T-cell (primary cell): ENCODE measurements at regions not wholly inside any gene's neighbourhood (a gene's known extent, or its start where the extent isn't known, plus 50 kb on each side); places are given as distances from the start of the nearest gene placed in this dataset.

Experiments
- ATAC-seq, 4 experiments: fragments of 200-7000 bp in 3 of 4; fragments of 150-1000 bp in 1 of 4; cut with Tn5 transposase; replicated peaks in 1 of 4; 1 replicate in 3 of 4; 2 replicates in 1 of 4; pipeline ENCODE4 v1.10.0; 2021; ENCODE audit warnings: moderate library complexity in 3 of 4, mild to moderate bottlenecking in 2 of 4, moderate number of reproducible peaks in 1 of 4
- CTCF ChIA-PET, 2 donors: fragments of 300-600 bp; sonication (Branson Sonifier 250); formaldehyde crosslinking; loops; one replicate each; lab custom pipeline; 2022; ENCODE audit warnings: antibody characterized with exemption in 2 of 2; lab: Charles Lee
- POLR2A ChIA-PET, 2 donors: fragments of 300-600 bp; sonication (Branson Sonifier 250); formaldehyde crosslinking; loops; one replicate each; lab custom pipeline; 2022; ENCODE audit warnings: antibody characterized with exemption in 2 of 2; lab: Charles Lee
- DNase-seq, 35 experiments: peaks; one replicate each; pipeline versions ENCODE4 v3.0.0 to v3.0.0-alpha.2; 2013 to 2023
- H3K27ac ChIP-seq: one replicate; pipeline ENCODE4 v1.5.1; 2013; ENCODE audit warnings: low read length
- H3K27me3 ChIP-seq, 2 experiments: replicated peaks in 1 of 2; 1 replicate in 1 of 2; 2 replicates in 1 of 2; pipeline versions ENCODE4 v1.6.1 to v1.7.0; 2013; ENCODE audit warnings: low read length in 1 of 2, mixed read lengths in 1 of 2; ENCODE audit not compliant: control insufficient read depth in 2 of 2, insufficient read depth in 2 of 2; ENCODE audit errors: extremely low read depth in 1 of 2
- H3K36me3 ChIP-seq, 2 donors: 1 replicate in 1 of 2; 2 replicates in 1 of 2; pipeline versions ENCODE4 v1.6.1 to v1.7.0; 2013; ENCODE audit warnings: low read length in 1 of 2; ENCODE audit not compliant: control insufficient read depth in 2 of 2, insufficient read depth in 1 of 2; ENCODE audit errors: extremely low read depth in 1 of 2
- H3K4me1 ChIP-seq, 2 experiments: 1 replicate in 1 of 2; 2 replicates in 1 of 2; pipeline versions ENCODE4 v1.6.1 to v1.7.0; 2013; ENCODE audit warnings: low read length in 2 of 2, mixed read lengths in 1 of 2; ENCODE audit not compliant: insufficient read depth in 2 of 2, control insufficient read depth in 1 of 2; ENCODE audit errors: extremely low read depth in 1 of 2
- H3K4me3 ChIP-seq, 2 donors: 1 replicate in 1 of 2; 2 replicates in 1 of 2; pipeline versions ENCODE4 v1.5.1 to v1.7.0; 2013; ENCODE audit warnings: mild to moderate bottlenecking in 2 of 2, low read length in 1 of 2, moderate library complexity in 1 of 2; ENCODE audit not compliant: control insufficient read depth in 1 of 2; ENCODE audit errors: extremely low read depth in 1 of 2
- H3K9me3 ChIP-seq: 2 replicates; pipeline ENCODE4 v1.7.0; 2013
- H3K27ac Mint-ChIP-seq, 2 donors: one replicate each; pipeline ENCODE4 v1.8.0; 2020 to 2021; ENCODE audit warnings: mild to moderate bottlenecking in 2 of 2, mixed read lengths in 2 of 2
- H3K27me3 Mint-ChIP-seq, 2 donors: one replicate each; pipeline ENCODE4 v1.8.0; 2021 to 2022; ENCODE audit warnings: mixed read lengths in 2 of 2
- H3K36me3 Mint-ChIP-seq: one replicate; pipeline ENCODE4 v1.8.0; 2021; ENCODE audit warnings: mixed read lengths
- H3K4me1 Mint-ChIP-seq, 3 donors: one replicate each; pipeline ENCODE4 v1.8.0; 2020 to 2022; ENCODE audit warnings: mixed read lengths in 3 of 3, mild to moderate bottlenecking in 1 of 3
- H3K4me3 Mint-ChIP-seq, 3 donors: one replicate each; pipeline ENCODE4 v1.8.0; 2020 to 2022; ENCODE audit warnings: mild to moderate bottlenecking in 3 of 3, mixed read lengths in 3 of 3, moderate library complexity in 3 of 3
- H3K9me3 Mint-ChIP-seq, 3 donors: one replicate each; pipeline ENCODE4 v1.8.0; 2020 to 2022; ENCODE audit warnings: mixed read lengths in 3 of 3
- WGBS: methylation state at CpG from one replicate; pipeline ENCODE4 v1.1.5; 2013; ENCODE audit warnings: missing lambda C conversion rate; ENCODE audit not compliant: insufficient coverage; 5-methylcytosine and 5-hydroxymethylcytosine counted together

GRCh38 chr3:176428552-176428951 lies 768.7 kb downstream of the TBL1XR1 start:
- Histone ChIP-seq H3K27ac (no peak overlapping the region), H3K36me3 (no peaks in the 10 kb centered on the region), H3K9me3 (no peaks in the 10 kb centered on the region), H3K4me3 (no peak overlapping the region), H3K27me3 (no peaks in the 10 kb centered on the region), H3K4me1 (no peaks in the 10 kb centered on the region)
- ChIA-PET CTCF (no interaction called here), POLR2A (no interaction called here)
- Mint-ChIP-seq H3K9me3 (peaks cover 0 to 4% (median 0%) of the 10 kb centered on the region in 3 donors), H3K4me3 (no peak overlapping the region), H3K4me1 (no peaks in the 10 kb centered on the region), H3K36me3 (no peaks in the 10 kb centered on the region), H3K27me3 (no peaks in the 10 kb centered on the region), H3K27ac (no peak overlapping the region)
- no peak for ATAC-seq
- no CpG with 5 or more reads among the region's 4 CpGs for WGBS
- DNase-seq: no peak

GRCh38 chr3:176426371-176426770 lies 770.9 kb downstream of the TBL1XR1 start:
- no peaks in the 10 kb centered on the region for H3K9me3 Mint-ChIP-seq

GRCh38 chr3:176416870-176417269 lies 780.4 kb downstream of the TBL1XR1 start:
- CTCF ChIA-PET: interaction anchor here in 1 of 2 donors (0.6 kb wide), 1 partner anchor 43 kb away, joined by 9 read pairs; no protein-coding TSS in a partner anchor
- H3K27me3 ChIP-seq: no peaks in the 10 kb centered on the region
- WGBS: 70% methylated on average over 3 of the region's 3 CpGs
- H3K4me1 ChIP-seq: no peaks in the 10 kb centered on the region
- Mint-ChIP-seq H3K4me3 (no peak overlapping the region), H3K27me3 (no peaks in the 10 kb centered on the region), H3K36me3 (no peaks in the 10 kb centered on the region), H3K4me1 (no peaks in the 10 kb centered on the region), H3K27ac (no peak overlapping the region), H3K9me3 (peaks cover 0 to 3% (median 0%) of the 10 kb centered on the region in 3 donors)
- H3K4me3 ChIP-seq: no peak overlapping the region
- ATAC-seq: no peak
- H3K36me3 ChIP-seq: no peaks in the 10 kb centered on the region
- POLR2A ChIA-PET: no interaction called here
- no peak for DNase-seq
- no peaks in the 10 kb centered on the region for H3K9me3 ChIP-seq
- H3K27ac ChIP-seq: no peak overlapping the region

More at GRCh38 chr3:176426371-176426770, 770.9 kb downstream of the TBL1XR1 start:
- H3K4me1 ChIP-seq: no peaks in the 10 kb centered on the region
- no peaks in the 10 kb centered on the region for H3K9me3 ChIP-seq
- DNase-seq: no peak
- no peaks in the 10 kb centered on the region for H3K27me3 ChIP-seq
- no peaks in the 10 kb centered on the region for H3K36me3 ChIP-seq
- Mint-ChIP-seq H3K36me3 (no peaks in the 10 kb centered on the region), H3K4me1 (no peaks in the 10 kb centered on the region), H3K4me3 (no peak overlapping the region), H3K27me3 (no peaks in the 10 kb centered on the region), H3K27ac (no peak overlapping the region)
- ChIA-PET POLR2A (no interaction called here), CTCF (no interaction called here)
- no peak overlapping the region for H3K4me3 ChIP-seq
- no peak overlapping the region for H3K27ac ChIP-seq
- no peak for ATAC-seq

- no peaks in the 10 kb centered on the region for H3K36me3 ChIP-seq
- H3K27ac Mint-ChIP-seq: no peak overlapping the region
- H3K27me3 Mint-ChIP-seq: no peaks in the 10 kb centered on the region
- H3K9me3 Mint-ChIP-seq: peaks cover 0 to 3% (median 0%) of the 10 kb centered on the region in 3 donors
- H3K27me3 ChIP-seq: no peaks in the 10 kb centered on the region
- no peaks in the 10 kb centered on the region for H3K4me1 Mint-ChIP-seq
- ChIA-PET POLR2A (no interaction called here), CTCF (no interaction called here)
- ATAC-seq: no peak
- no peaks in the 10 kb centered on the region for H3K36me3 Mint-ChIP-seq
- H3K4me1 ChIP-seq: no peaks in the 10 kb centered on the region
- H3K27ac ChIP-seq: no peak overlapping the region
- no peaks in the 10 kb centered on the region for H3K9me3 ChIP-seq
- no peak overlapping the region for H3K4me3 ChIP-seq
- no CpG with 5 or more reads among the region's 4 CpGs for WGBS
- DNase-seq: no peak
- H3K4me3 Mint-ChIP-seq: no peak overlapping the region
These were observed 781.5 kb downstream of the TBL1XR1 start for GRCh38 chr3:176415661-176416295.

- Mint-ChIP-seq H3K4me3 (no peak overlapping the region), H3K27me3 (no peaks in the 10 kb centered on the region), H3K4me1 (no peaks in the 10 kb centered on the region), H3K9me3 (peaks cover 0 to 3% (median 0%) of the 10 kb centered on the region in 3 donors), H3K36me3 (no peaks in the 10 kb centered on the region), H3K27ac (no peak overlapping the region)
- Histone ChIP-seq H3K4me1 (no peaks in the 10 kb centered on the region), H3K9me3 (no peaks in the 10 kb centered on the region), H3K36me3 (no peaks in the 10 kb centered on the region), H3K4me3 (no peak overlapping the region), H3K27ac (no peak overlapping the region), H3K27me3 (no peaks in the 10 kb centered on the region)
- DNase-seq (no peak), ATAC-seq (no peak)
- ChIA-PET CTCF (no interaction called here), POLR2A (no interaction called here)
- WGBS: 90% methylated on average over 1 of the region's 3 CpGs
These were observed 784.5 kb downstream of the TBL1XR1 start for GRCh38 chr3:176412771-176413170.

- no peak for DNase-seq
- H3K4me3 Mint-ChIP-seq: no peak overlapping the region
- no CpG with 5 or more reads among the region's 1 CpG for WGBS
- no peaks in the 10 kb centered on the region for H3K4me1 Mint-ChIP-seq
- H3K9me3 Mint-ChIP-seq: peaks cover 5 to 15% (median 12%) of the 10 kb centered on the region in 3 donors
- CTCF ChIA-PET: no interaction called here
- H3K27ac Mint-ChIP-seq: no peak overlapping the region
- no peaks in the 10 kb centered on the region for H3K36me3 ChIP-seq
- no peaks in the 10 kb centered on the region for H3K27me3 ChIP-seq
- no peaks in the 10 kb centered on the region for H3K27me3 Mint-ChIP-seq
- H3K4me3 ChIP-seq: no peak overlapping the region
- no peak for ATAC-seq
- no peaks in the 10 kb centered on the region for H3K36me3 Mint-ChIP-seq
- no peaks in the 10 kb centered on the region for H3K4me1 ChIP-seq
- POLR2A ChIA-PET: no interaction called here
- H3K27ac ChIP-seq: no peak overlapping the region
- no peaks in the 10 kb centered on the region for H3K9me3 ChIP-seq
These were observed 793.8 kb downstream of the TBL1XR1 start for GRCh38 chr3:176403531-176403930.

- Mint-ChIP-seq H3K27ac (no peak overlapping the region), H3K4me1 (no peaks in the 10 kb centered on the region), H3K27me3 (no peaks in the 10 kb centered on the region), H3K9me3 (peaks cover 13 to 22% (median 17%) of the 10 kb centered on the region in 3 donors), H3K36me3 (no peaks in the 10 kb centered on the region), H3K4me3 (no peak overlapping the region)
- WGBS: 100% methylated on average over 1 of the region's 3 CpGs
- H3K27ac ChIP-seq: no peak overlapping the region
- H3K4me1 ChIP-seq: no peaks in the 10 kb centered on the region
- H3K9me3 ChIP-seq: no peaks in the 10 kb centered on the region
- ChIA-PET POLR2A (no interaction called here), CTCF (no interaction called here)
- DNase-seq (no peak), ATAC-seq (no peak)
- H3K4me3 ChIP-seq: no peak overlapping the region
- H3K36me3 ChIP-seq: no peaks in the 10 kb centered on the region
- H3K27me3 ChIP-seq: no peaks in the 10 kb centered on the region
These were observed 796.1 kb downstream of the TBL1XR1 start for GRCh38 chr3:176401211-176401610.
